ENCODE measurements at regions not wholly inside any gene's neighbourhood (a gene's known extent, or its start where the extent isn't known, plus 50 kb on each side); places are given as distances from the start of the nearest gene placed in this dataset.

- TF ChIP-seq CTCF (IDR thresholded peaks at IDR 0.05; ENCODE audit: borderline replicate concordance, extremely low read depth, insufficient read depth) = no peak
- no peak overlapping the region for H3K27ac ChIP-seq (ENCODE audit: low read depth in 2 of 2, low read length in 2 of 2)
- H3K4me1 ChIP-seq (ENCODE audit: control insufficient read depth in 2 of 3, insufficient read depth in 2 of 3, low read depth in 1 of 3, low read length in 3 of 3) = no peaks in the 10 kb centered on the region
- H3K27me3 ChIP-seq (ENCODE audit: control insufficient read depth, insufficient read depth, low read length) = no peaks in the 10 kb centered on the region
- intact Hi-C loops (cut with DNase I) = no loop called here
- DNase-seq = no peak
- no peak overlapping the region for H3K9ac ChIP-seq (ENCODE audit: low read length in 3 of 3)
- H3K36me3 ChIP-seq (ENCODE audit: control insufficient read depth in 2 of 3, insufficient read depth in 3 of 3, low read length in 3 of 3) = no peaks in the 10 kb centered on the region
- no peak for FAIRE-seq
- no peak overlapping the region for H3K4me3 ChIP-seq (ENCODE audit: low read length in 3 of 3)
- no peaks in the 10 kb centered on the region for H3K9me3 ChIP-seq (ENCODE audit: control insufficient read depth in 2 of 3, insufficient read depth in 1 of 3, low read length in 3 of 3)
Measured at GRCh38 chr20:48190757-48191156, 405.5 kb upstream of the SULF2 start.

- intact Hi-C loops (cut with DNase I) = no loop called here
- H3K4me3 ChIP-seq (ENCODE audit: low read length in 3 of 3) = no peak overlapping the region
- no peak for FAIRE-seq
- H3K27me3 ChIP-seq (ENCODE audit: control insufficient read depth, insufficient read depth, low read length) = no peaks in the 10 kb centered on the region
- H3K36me3 ChIP-seq (ENCODE audit: control insufficient read depth in 2 of 3, insufficient read depth in 3 of 3, low read length in 3 of 3) = no peaks in the 10 kb centered on the region
- H3K4me1 ChIP-seq (ENCODE audit: control insufficient read depth in 2 of 3, insufficient read depth in 2 of 3, low read depth in 1 of 3, low read length in 3 of 3) = no peaks in the 10 kb centered on the region
- DNase-seq = no peak
- TF ChIP-seq CTCF (IDR thresholded peaks at IDR 0.05; ENCODE audit: borderline replicate concordance, extremely low read depth, insufficient read depth) = no peak
- no peaks in the 10 kb centered on the region for H3K9me3 ChIP-seq (ENCODE audit: control insufficient read depth in 2 of 3, insufficient read depth in 1 of 3, low read length in 3 of 3)
- H3K9ac ChIP-seq (ENCODE audit: low read length in 3 of 3) = no peak overlapping the region
- H3K27ac ChIP-seq (ENCODE audit: low read depth in 2 of 2, low read length in 2 of 2) = no peak overlapping the region
Measured at GRCh38 chr20:48189181-48189580, 403.9 kb upstream of the SULF2 start.

GRCh38 chr20:48187851-48188250 is 402.6 kb upstream of the SULF2 start:
- TF ChIP-seq CTCF (IDR thresholded peaks at IDR 0.05; ENCODE audit: borderline replicate concordance, extremely low read depth, insufficient read depth) = no peak
- FAIRE-seq (no peak), DNase-seq (no peak)
- H3K27me3 ChIP-seq (ENCODE audit: control insufficient read depth, insufficient read depth, low read length) = no peaks in the 10 kb centered on the region
- no peak overlapping the region for H3K4me3 ChIP-seq (ENCODE audit: low read length in 3 of 3)
- no peak overlapping the region for H3K27ac ChIP-seq (ENCODE audit: low read depth in 2 of 2, low read length in 2 of 2)
- H3K9me3 ChIP-seq (ENCODE audit: control insufficient read depth in 2 of 3, insufficient read depth in 1 of 3, low read length in 3 of 3) = no peaks in the 10 kb centered on the region
- intact Hi-C loops (cut with DNase I) = no loop called here
- no peaks in the 10 kb centered on the region for H3K4me1 ChIP-seq (ENCODE audit: control insufficient read depth in 2 of 3, insufficient read depth in 2 of 3, low read depth in 1 of 3, low read length in 3 of 3)
- H3K9ac ChIP-seq (ENCODE audit: low read length in 3 of 3) = no peak overlapping the region
- no peaks in the 10 kb centered on the region for H3K36me3 ChIP-seq (ENCODE audit: control insufficient read depth in 2 of 3, insufficient read depth in 3 of 3, low read length in 3 of 3)

GRCh38 chr20:48186915-48187314 is 401.6 kb upstream of the SULF2 start:
- no peak overlapping the region for H3K27ac ChIP-seq (ENCODE audit: low read depth in 2 of 2, low read length in 2 of 2)
- DNase-seq (peak in 2 of 5 donors; percentile 37 to 43), FAIRE-seq (no peak)
- no peaks in the 10 kb centered on the region for H3K36me3 ChIP-seq (ENCODE audit: control insufficient read depth in 2 of 3, insufficient read depth in 3 of 3, low read length in 3 of 3)
- no peaks in the 10 kb centered on the region for H3K4me1 ChIP-seq (ENCODE audit: control insufficient read depth in 2 of 3, insufficient read depth in 2 of 3, low read depth in 1 of 3, low read length in 3 of 3)
- no peak overlapping the region for H3K9ac ChIP-seq (ENCODE audit: low read length in 3 of 3)
- no peak overlapping the region for H3K4me3 ChIP-seq (ENCODE audit: low read length in 3 of 3)
- intact Hi-C loops (cut with DNase I) = no loop called here
- H3K27me3 ChIP-seq (ENCODE audit: control insufficient read depth, insufficient read depth, low read length) = no peaks in the 10 kb centered on the region
- H3K9me3 ChIP-seq (ENCODE audit: control insufficient read depth in 2 of 3, insufficient read depth in 1 of 3, low read length in 3 of 3) = no peaks in the 10 kb centered on the region
- no peak for TF ChIP-seq CTCF (IDR thresholded peaks at IDR 0.05; ENCODE audit: borderline replicate concordance, extremely low read depth, insufficient read depth)
